HG02571 (cell line): ENCODE measurements at regions not wholly inside any gene's neighbourhood (a gene's known extent, or its start where the extent isn't known, plus 50 kb on each side); places are given as distances from the start of the nearest gene placed in this dataset.
A peak's percentile ranks its signal among the peaks of the same experiment; 100 is the strongest.

ENCODE experiments used
- ATAC-seq: cut with Tn5 transposase; IDR thresholded peaks from one replicate; pipeline ENCODE4 v1.9.1; 2021; ENCODE audit warnings: mild to moderate bottlenecking, moderate library complexity; ENCODE audit not compliant: unreplicated experiment

DNA sequence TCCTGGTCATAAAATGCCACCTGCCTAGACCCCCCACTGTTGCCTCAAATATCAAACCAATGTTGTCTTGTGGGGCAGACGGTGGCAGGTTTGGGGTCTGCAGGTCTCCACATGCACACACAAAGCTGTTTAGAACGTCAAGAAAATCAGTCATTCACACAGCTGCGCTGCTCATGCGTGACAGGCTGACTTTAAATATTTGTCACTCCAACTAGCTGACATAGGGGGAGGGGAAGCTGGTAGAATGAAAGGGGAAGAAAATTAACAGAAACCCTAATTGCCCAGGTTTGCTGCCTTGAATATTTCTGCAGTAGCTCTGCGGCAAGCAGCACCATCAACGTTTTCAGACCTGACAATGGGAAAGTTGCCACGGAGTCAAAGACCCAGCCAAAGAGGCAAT, 201.8 kb downstream of the ABHD5 start:
- ATAC-seq = no peak

DNA sequence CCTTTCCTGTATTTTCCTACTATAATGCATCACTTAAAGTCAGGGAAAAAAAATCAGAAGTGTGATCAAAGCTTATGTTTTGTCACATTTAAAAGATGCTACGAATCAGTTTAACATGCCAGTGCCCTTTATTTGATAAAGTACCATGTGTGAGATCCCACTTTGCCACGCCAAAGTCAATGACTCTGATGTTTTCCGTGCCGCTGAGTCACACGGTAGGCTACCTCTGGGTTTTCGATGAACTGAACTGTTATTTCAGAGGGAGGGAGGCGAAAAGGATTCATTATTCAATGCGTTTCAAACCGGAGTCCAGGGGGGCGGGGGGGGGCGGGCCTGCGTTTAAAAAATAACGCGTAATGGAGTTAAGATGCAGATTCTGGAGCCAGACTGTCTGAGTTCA, 203.0 kb downstream of the ABHD5 start:
- ATAC-seq = no peak

- ATAC-seq = peak; percentile 44
These were observed 203.7 kb downstream of the ABHD5 start for GRCh38 chr3:43894176-43895049.

GRCh38 chr3:43895573-43895972, 204.8 kb downstream of the ABHD5 start:
- ATAC-seq = no peak

DNA sequence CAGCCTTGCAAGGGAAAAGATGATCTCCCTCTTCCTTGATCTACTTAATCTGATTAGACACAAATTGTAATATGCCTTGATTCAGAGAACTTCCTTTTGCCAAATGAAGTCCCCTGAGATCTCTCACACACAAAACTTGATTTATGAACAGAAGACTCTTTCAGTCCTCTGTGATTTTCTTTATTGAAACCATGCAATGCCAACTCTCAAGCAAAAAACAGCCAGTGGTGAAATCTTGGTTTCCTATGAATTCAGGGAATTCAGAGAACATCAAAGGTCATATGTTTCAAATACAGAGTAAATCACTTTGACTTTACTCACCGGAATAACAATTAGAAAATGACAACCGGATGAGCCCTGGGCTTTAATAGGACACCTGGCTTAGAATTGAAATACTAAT, 211.7 kb downstream of the ABHD5 start:
- no peak for ATAC-seq

- ATAC-seq = no peak
These were observed 214.4 kb downstream of the ABHD5 start for GRCh38 chr3:43905157-43905556.

- ATAC-seq = peak; percentile 18
These were observed 216.2 kb downstream of the ABHD5 start for GRCh38 chr3:43906849-43907507.

DNA sequence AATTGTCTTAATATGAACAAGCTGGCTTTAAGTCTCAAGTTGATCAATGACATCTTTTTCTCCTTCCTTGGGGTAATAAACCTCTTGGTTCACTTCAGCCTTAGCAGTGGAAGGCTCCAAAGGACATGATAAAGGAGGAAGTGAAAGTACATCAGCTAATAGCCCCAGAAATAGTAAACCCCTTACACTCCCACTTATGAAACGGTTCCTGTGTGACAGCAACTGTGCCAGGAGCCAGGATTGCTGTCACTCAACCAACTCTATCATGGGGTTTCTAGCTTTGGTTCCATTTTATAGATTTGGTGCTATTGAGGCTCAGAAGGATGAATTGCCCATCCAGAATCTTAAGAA, 216.7 kb downstream of the ABHD5 start:
- ATAC-seq = peak; percentile 88

DNA sequence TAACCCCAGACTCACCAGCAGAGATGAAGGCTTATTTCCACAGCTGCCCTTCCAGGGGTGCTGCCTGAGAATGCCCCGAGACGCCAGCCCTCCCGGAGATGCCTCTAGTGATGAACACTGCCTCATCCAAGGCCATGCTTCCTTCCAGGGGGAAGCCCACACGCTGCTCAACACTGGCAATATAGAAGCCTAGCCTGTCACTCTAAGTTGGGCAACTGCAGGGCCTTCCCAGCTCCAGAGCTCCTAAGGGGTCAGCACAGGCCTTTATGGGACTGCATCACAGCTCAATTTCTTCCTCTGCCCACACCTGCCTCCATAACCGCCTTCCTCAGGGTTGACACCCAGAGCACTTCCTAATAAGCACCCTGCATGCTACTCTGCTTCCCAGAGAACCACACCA, 217.7 kb downstream of the ABHD5 start:
- ATAC-seq = no peak

DNA sequence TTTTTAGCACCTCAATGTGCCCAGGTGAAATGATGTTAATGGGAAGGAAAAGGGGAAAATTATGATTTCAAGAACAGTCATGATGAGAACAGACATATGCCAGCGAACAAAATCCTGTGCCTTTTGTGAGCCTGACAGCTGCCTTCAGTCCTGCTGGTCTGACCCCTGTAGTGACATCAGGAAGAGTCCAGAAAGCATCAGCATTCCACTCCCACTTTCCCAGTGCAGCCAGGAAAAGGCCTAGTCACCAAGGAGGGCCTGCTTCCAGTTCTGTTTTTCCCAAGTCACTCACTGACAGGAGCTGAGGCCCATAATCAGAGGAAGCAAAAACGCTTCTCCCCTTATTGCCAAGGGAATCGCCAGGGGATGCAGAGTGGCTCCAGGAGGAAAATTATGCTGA, 218.4 kb downstream of the ABHD5 start:
- no peak for ATAC-seq

DNA sequence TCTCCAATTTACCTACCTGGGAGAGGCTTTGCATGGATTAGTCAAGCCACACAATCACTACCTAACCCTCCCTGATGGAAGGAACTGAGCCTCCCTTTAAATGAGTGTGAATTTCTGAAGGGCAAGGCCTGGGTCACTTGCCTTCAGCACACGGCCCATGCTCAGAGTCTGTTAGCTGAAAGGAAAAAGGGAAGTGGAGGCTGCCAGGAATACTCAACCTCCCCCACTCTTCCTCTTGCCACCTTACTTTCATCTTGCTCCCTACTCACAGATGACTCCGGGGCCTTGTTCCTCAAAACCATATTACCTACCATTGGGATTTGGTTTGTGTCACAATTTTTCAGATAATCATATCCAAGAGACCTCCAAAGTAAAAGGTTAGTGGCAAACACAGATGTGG, 220.0 kb downstream of the ABHD5 start:
- ATAC-seq = no peak

- no peak for ATAC-seq
These were observed 222.6 kb downstream of the ABHD5 start for GRCh38 chr3:43913036-43913948.

DNA sequence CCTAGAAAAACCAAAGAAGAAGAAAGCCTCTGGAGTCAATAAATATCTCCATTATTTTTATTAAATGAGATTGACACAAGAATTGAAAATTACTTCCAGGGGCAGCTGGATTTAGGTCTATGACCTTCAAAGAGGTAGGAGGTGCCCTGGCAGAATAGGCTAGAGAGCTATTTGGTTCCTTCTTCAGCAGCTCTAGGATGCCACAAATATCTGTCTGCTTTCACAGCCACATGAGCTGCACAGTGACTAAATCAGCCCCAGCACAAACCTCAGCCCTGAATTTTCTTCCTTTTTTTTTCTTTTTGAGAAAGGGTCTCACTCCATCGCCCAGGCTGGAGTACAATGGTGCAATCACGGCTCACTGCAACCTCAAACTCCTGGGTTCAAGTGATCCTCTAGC, 223.5 kb downstream of the ABHD5 start:
- ATAC-seq = no peak

DNA sequence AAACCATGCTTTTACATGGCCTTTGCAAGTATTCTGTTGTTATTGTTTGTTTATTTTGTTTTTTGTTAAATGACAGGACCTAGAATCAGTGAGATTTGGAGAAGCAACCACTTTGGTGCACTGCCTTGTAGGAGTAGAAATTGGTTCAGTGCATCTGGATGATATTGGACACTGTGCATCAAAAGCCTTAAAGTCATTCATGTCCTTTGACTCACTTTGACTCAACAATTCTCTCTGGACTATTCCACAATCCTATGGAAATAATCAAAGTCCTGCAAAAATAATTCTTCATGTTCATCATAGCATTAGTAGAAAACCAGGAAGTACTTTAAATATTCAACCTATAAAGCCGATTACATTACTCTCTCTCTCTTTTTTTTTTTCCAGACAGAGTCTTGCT, 224.8 kb downstream of the ABHD5 start:
- ATAC-seq = no peak

DNA sequence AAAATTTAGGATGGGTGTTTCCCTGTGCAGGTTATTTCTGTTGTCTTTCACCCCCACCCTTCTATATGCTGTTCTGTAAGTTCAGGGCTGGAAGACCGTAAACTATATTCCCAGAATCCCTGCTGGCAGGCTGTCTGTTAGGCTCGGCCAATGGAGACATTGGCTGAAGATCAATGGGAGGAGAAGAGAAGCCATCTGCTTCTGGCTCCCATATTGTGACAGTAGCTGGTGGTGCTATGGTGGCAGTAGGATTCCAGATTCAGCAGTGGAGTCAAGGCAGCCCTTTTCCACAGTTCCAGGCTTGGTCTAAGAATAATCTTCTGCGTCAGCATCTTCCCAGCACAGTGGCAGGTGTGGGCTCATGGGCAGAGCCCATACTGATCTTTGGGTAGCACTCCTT, 226.6 kb downstream of the ABHD5 start:
- ATAC-seq = no peak

DNA sequence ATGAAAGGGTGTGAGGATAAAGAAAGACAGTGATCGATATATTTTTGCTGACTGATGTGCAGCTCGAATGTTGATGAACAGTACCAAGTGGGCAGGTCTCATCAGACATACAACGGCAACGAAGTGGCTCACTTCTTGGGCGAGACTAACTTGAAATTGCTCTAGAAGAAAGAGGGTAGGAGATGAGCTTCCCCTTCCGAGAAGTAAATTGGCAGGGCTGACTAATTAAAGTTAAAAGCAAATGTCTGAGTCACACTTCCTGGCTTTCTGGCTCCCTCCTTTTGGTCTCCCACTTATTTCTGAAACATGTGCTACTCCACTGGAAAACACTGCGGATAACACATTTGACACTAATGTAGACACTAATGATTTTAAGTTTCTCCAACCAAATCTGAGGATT, 228.3 kb downstream of the ABHD5 start:
- no peak for ATAC-seq

DNA sequence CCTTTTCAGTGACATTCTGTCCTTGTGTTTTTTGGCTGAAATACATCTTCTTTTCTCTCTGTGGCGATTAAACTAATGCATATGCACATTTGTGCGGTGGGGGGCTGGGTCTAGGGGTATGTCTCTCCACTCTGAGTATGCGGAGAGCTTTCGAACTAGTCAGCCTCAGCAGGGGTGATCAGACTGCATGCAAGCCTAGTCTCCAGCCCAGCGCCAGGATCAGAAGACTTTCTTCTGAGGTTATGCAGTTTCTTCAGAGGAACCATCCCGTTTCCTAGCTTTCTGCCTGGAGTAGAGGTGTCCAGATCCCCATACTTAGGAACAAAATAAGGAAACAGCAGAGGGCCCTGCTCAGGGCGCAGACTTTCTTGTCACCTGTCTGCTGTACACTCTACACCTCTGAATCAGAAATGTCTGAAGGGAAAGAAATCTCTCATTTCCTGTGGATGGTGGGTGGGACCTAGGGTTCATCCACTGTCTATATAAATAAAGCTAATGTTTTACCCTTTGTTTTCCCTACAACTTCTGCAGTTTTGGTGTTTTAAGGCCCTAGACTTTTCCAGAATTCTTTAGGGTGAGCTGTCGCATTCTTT, 230.4 kb downstream of the ABHD5 start:
- no peak for ATAC-seq

DNA sequence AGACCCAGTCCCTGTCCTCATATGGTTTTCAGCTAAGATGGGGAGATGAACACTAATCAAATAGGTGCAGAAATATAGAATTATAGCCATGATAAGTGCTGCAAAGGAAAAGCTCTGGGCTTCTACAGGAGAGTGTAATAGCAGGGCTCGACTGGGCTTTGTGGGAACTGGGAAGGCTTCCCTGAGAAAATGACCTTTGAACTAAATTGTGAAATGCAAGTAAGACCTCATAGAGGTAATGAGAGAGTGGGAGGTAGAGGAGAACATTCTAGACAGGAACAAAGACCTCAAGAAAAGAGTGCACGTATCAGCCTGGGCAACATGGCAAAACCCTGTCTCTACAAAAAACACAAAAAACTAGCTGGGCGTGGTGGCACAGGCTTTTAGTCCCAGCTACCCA, 231.6 kb downstream of the ABHD5 start:
- no peak for ATAC-seq

DNA sequence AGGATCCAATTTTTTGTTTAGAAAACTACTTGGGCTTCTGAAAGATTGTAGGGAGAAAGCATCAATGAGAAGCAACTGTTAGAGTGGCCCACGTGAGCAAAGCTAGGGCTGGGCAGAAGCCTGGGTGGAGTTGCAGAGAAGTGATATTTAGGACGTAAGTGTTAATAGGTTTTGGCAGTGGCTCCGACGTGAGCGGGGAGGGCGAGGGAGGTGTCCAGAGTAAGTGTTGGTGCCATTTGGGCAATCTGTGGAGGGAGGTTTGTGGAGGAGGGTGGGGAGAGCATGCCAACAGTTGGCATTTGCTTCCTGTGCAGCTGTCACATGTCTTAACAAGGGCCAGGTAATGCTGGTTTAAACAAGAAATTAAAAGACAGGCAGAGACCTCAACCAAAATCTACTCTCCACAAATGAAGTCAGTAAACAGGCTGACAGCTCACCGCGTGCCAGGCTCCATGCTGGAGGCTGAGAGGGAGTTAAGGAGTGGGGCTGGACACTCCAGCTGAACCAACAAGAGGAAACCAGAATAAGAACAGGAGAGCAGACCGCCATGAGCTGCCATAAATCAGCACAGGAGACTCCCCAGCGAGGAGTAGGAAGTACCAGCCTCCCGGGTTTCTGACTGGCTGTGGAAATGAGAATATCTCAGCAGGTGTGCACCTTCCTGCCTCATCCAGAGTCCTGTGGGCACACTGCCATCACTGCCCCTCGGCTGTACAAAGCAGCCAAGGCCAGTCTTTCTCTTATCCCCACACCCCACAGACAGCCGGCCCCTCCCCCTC, 232.6 kb downstream of the ABHD5 start:
- ATAC-seq = no peak

DNA sequence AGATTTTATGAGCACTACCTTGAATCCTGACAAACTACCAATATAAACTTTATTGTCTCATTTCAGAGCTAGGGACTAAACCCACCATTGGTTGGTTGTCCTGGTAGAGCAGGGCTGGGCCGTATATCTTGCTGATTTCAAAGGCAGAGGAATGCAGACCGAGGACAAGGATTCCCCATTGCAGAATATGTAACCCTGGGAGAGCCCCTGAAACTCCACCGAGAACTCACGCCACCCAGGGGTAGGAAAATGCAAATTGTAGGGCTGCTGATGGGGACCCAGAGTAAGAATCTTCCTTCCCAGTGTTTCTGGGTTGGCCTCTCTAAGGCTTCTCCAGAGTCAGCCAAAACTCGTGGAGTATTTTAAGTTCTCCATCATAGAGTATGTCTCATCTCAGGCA, 235.3 kb downstream of the ABHD5 start:
- ATAC-seq = no peak
